Ishikawa (cell line): ENCODE measurements at regions not wholly inside any gene's neighbourhood (a gene's known extent, or its start where the extent isn't known, plus 50 kb on each side); places are given as distances from the start of the nearest gene placed in this dataset.

Experiments
- CEBPB ChIP-seq: IDR thresholded peaks from 2 replicates; pipeline ENCODE4 v1.6.1; 2012
- EGR1 ChIP-seq: IDR thresholded peaks from 2 replicates; pipeline ENCODE4 v1.6.1; 2012
- TCF12 ChIP-seq: IDR thresholded peaks from 2 replicates; pipeline ENCODE4 v1.6.1; 2012; ENCODE audit warnings: low read depth
- TEAD4 ChIP-seq: IDR thresholded peaks from 2 replicates; pipeline ENCODE4 v1.6.1; 2012
- ZBTB7A ChIP-seq: IDR thresholded peaks from 2 replicates; pipeline ENCODE4 v1.6.1; 2012; ENCODE audit warnings: low read depth
- TF ChIP-seq, protein P1 (sequence below): IDR thresholded peaks from 2 replicates; pipeline ENCODE4 v1.6.1; 2012
- TF ChIP-seq, protein P2 (sequence below): IDR thresholded peaks from 2 replicates; pipeline ENCODE4 v1.6.1; 2012; ENCODE audit warnings: low read depth, mild to moderate bottlenecking

- no peak for TF ChIP-seq CEBPB
- no peak for TF ChIP-seq TCF12
- no peak for TF ChIP-seq ZBTB7A
- TF ChIP-seq TEAD4, result no peak
- TF ChIP-seq, protein P1, sequence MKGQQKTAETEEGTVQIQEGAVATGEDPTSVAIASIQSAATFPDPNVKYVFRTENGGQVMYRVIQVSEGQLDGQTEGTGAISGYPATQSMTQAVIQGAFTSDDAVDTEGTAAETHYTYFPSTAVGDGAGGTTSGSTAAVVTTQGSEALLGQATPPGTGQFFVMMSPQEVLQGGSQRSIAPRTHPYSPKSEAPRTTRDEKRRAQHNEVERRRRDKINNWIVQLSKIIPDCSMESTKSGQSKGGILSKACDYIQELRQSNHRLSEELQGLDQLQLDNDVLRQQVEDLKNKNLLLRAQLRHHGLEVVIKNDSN, result no peak
- TF ChIP-seq, protein P2, sequence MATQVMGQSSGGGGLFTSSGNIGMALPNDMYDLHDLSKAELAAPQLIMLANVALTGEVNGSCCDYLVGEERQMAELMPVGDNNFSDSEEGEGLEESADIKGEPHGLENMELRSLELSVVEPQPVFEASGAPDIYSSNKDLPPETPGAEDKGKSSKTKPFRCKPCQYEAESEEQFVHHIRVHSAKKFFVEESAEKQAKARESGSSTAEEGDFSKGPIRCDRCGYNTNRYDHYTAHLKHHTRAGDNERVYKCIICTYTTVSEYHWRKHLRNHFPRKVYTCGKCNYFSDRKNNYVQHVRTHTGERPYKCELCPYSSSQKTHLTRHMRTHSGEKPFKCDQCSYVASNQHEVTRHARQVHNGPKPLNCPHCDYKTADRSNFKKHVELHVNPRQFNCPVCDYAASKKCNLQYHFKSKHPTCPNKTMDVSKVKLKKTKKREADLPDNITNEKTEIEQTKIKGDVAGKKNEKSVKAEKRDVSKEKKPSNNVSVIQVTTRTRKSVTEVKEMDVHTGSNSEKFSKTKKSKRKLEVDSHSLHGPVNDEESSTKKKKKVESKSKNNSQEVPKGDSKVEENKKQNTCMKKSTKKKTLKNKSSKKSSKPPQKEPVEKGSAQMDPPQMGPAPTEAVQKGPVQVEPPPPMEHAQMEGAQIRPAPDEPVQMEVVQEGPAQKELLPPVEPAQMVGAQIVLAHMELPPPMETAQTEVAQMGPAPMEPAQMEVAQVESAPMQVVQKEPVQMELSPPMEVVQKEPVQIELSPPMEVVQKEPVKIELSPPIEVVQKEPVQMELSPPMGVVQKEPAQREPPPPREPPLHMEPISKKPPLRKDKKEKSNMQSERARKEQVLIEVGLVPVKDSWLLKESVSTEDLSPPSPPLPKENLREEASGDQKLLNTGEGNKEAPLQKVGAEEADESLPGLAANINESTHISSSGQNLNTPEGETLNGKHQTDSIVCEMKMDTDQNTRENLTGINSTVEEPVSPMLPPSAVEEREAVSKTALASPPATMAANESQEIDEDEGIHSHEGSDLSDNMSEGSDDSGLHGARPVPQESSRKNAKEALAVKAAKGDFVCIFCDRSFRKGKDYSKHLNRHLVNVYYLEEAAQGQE, result no peak
- TF ChIP-seq EGR1, result no peak
These were observed 589.4 kb upstream of the SYT4 start for GRCh38 chr18:43866696-43867095.
